Uterus (tissue), 2 donors: ENCODE measurements at regions not wholly inside any gene's neighbourhood (a gene's known extent, or its start where the extent isn't known, plus 50 kb on each side); places are given as distances from the start of the nearest gene placed in this dataset.

ENCODE experiments used
- CTCF ChIP-seq, 4 experiments: fragments of 200-600 bp in 2 of 4; fragments of 450-650 bp in 2 of 4; sonication (generic) in 2 of 4; IDR thresholded peaks; one replicate each; pipeline ENCODE4 v1.5.1; 2016 to 2019; ENCODE audit warnings: antibody characterized with exemption in 4 of 4, mild to moderate bottlenecking in 2 of 4, moderate library complexity in 1 of 4
- POLR2A ChIP-seq, 2 donors: fragments of 450-650 bp; IDR thresholded peaks; one replicate each; pipeline ENCODE4 v1.6.1; 2016; ENCODE audit warnings: antibody characterized with exemption in 2 of 2, mild to moderate bottlenecking in 1 of 2, moderate library complexity in 1 of 2

GRCh38 chr17:33383488-33384023 is 90.5 kb upstream of the ASIC2 start:
- no peak for TF ChIP-seq CTCF (IDR thresholded peaks at IDR 0.05)
- no peak for TF ChIP-seq POLR2A (IDR thresholded peaks at IDR 0.05)
